Forelimb muscle (tissue), 1 donor: ENCODE measurements at regions not wholly inside any gene's neighbourhood (a gene's known extent, or its start where the extent isn't known, plus 50 kb on each side); places are given as distances from the start of the nearest gene placed in this dataset.
A peak's percentile ranks its signal among the peaks of the same experiment; 100 is the strongest.
"Not testable (repeated sequence)": the region's sequence is repeated elsewhere in the genome, so short reads cannot be mapped to it uniquely, and the experiment has no call there.

Experiments used
- DNase-seq: peaks from one replicate; pipeline ENCODE4 v3.0.0-alpha.2; 2013; ENCODE audit warnings: low read depth

GRCh38 chr13:65159803-65160202, 2070.3 kb downstream of the PCDH9 start:
- no peak for DNase-seq

GRCh38 chr13:65155861-65156260, 2074.3 kb downstream of the PCDH9 start:
- DNase-seq = no peak

- no peak for DNase-seq
These were observed 2075.3 kb downstream of the PCDH9 start for GRCh38 chr13:65154661-65155447.

DNA sequence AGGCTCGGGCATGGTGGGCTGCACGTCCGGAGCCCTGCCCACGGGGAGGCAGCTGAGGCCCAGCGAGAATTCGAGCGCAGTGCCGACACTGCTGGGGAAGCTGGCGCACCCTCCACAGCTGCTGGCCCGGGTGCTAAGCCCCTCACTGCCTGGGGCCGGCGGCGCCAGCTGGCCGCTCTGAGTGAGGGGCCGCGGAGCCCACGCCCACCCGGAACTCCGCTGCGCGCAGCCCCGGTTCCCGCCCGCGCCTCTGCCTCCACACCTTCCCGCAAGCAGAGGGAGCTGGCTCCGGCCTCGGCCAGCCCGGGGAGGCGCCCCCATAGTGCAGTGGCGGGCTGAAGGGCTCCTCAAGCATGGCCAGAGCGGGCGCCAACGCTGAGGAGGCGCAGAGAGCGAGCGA, 2080.4 kb downstream of the PCDH9 start:
- DNase-seq = no peak

GRCh38 chr13:65143920-65144319, 2086.2 kb downstream of the PCDH9 start:
- DNase-seq = no peak

DNA sequence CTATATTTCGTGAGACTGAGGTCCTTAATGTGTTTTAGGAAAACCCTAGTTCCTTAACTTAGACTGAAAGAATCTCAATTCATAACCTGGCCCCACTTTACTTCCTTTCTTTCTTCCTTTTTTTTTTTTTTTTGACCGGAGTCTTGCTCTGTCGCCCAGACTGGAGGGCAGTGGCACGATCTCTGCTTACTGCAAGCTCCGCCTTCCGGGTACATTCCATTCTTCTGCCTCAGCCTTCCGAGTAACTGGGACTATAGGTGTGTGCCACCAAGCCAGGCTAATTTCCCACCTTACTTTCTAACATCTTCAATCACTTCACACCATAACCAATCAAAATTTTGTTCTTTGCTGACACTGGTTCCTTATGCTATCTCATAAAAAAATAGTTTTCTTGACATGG, 2097.0 kb downstream of the PCDH9 start:
- no peak for DNase-seq

DNA sequence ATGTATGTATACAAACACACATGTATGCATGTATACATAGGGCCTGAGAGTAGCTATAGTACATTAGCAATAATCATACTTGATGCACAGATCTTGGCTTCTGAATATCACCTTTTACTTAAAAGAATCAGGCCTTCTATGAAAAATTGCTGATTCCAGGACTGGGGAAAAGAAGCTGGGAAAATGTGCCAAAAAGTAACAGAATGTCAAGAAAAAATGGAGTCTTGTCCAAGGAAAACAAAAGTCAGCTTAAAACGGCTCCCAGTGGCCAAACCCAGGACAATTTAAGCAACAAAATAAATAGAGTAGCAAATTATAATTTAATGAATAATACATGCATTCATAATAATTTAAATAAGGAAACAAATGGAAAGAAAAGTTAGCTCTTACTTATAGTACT, 2104.9 kb downstream of the PCDH9 start:
- peak; percentile 14 for DNase-seq

DNA sequence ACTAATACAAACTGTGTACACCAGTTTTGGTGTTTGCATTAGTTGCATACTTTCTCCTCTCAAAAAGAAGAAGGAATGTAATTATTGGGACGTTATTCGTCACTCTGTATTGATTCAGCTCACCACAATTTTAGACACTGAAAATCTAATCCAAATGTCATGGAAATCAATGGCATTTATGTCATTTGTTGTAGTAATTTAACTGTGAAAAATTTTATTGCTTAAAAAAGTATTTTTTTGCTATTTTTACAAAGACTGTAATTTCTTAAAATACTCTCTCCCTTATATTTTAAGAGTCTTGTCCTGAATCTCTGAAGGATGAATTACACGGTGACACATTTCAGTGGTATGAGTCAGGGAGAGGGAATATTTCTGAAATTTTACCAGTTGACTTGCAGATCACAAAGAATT, 2117.6 kb downstream of the PCDH9 start:
- DNase-seq = no peak

GRCh38 chr13:65112123-65112522, 2118.0 kb downstream of the PCDH9 start:
- no peak for DNase-seq

- DNase-seq = no peak
These were observed 2118.9 kb downstream of the PCDH9 start for GRCh38 chr13:65111223-65111622.

DNA sequence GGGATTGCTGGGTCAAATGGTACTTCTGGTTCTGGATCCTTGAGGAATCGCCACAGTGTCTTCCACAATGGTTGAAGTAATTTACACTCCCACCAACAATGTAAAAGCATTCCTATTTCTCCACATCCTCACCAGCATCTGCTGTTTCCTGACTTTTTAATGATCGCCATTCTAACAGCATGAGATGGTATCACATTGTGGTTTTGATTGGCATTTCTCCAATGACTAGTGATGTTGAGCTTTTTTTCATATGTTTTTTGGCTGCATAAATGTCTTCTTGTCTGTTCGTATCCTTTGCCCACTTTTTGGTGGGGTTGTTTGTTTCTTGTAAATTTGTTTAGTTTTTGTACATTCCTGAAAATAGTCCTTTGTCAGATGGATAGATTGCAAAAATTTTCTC, 2125.7 kb downstream of the PCDH9 start:
- not testable (repeated sequence) for DNase-seq

- DNase-seq = no peak
These were observed 2126.8 kb downstream of the PCDH9 start for GRCh38 chr13:65103351-65103750.

GRCh38 chr13:65095161-65096082, 2134.7 kb downstream of the PCDH9 start:
- DNase-seq = peak; percentile 39

- DNase-seq = peak; percentile 2
These were observed 2136.8 kb downstream of the PCDH9 start for GRCh38 chr13:65093357-65093756.

- DNase-seq = no peak
These were observed 2139.1 kb downstream of the PCDH9 start for GRCh38 chr13:65091031-65091430.

GRCh38 chr13:65090186-65090585, 2139.9 kb downstream of the PCDH9 start:
- peak; percentile 19 for DNase-seq

GRCh38 chr13:65088906-65089305, 2141.2 kb downstream of the PCDH9 start:
- no peak for DNase-seq

- no peak for DNase-seq
These were observed 2144.2 kb downstream of the PCDH9 start for GRCh38 chr13:65085977-65086376.

- no peak for DNase-seq
These were observed 2155.9 kb downstream of the PCDH9 start for GRCh38 chr13:65074248-65074647.

GRCh38 chr13:65064967-65065366, 2165.2 kb downstream of the PCDH9 start:
- DNase-seq = no peak

- DNase-seq = no peak
These were observed 2166.4 kb downstream of the PCDH9 start for GRCh38 chr13:65063753-65064152.

- no peak for DNase-seq
These were observed 2172.2 kb downstream of the PCDH9 start for GRCh38 chr13:65057986-65058385.

GRCh38 chr13:65054277-65054676, 2175.9 kb downstream of the PCDH9 start:
- no peak for DNase-seq
